Fibroblast of lung (primary cell): ENCODE measurements at regions not wholly inside any gene's neighbourhood (a gene's known extent, or its start where the extent isn't known, plus 50 kb on each side); places are given as distances from the start of the nearest gene placed in this dataset.

Source experiments
- EZH2 ChIP-seq: IDR thresholded peaks from 2 replicates; pipeline ENCODE4 v1.5.1; 2012; ENCODE audit warnings: low read length, control low read depth, mild to moderate bottlenecking; ENCODE audit errors: missing control alignments
- TF ChIP-seq, protein P1 (sequence below), 2 donors: IDR thresholded peaks in 1 of 2; conservative IDR thresholded peaks in 1 of 2; 1 replicate in 1 of 2; 2 replicates in 1 of 2; pipeline ENCODE4 v1.5.1; 2011 to 2012; ENCODE audit warnings: low read length in 2 of 2, control low read depth in 1 of 2, inconsistent platforms in 1 of 2, low read depth in 1 of 2, mild to moderate bottlenecking in 1 of 2

- TF ChIP-seq, protein P1, sequence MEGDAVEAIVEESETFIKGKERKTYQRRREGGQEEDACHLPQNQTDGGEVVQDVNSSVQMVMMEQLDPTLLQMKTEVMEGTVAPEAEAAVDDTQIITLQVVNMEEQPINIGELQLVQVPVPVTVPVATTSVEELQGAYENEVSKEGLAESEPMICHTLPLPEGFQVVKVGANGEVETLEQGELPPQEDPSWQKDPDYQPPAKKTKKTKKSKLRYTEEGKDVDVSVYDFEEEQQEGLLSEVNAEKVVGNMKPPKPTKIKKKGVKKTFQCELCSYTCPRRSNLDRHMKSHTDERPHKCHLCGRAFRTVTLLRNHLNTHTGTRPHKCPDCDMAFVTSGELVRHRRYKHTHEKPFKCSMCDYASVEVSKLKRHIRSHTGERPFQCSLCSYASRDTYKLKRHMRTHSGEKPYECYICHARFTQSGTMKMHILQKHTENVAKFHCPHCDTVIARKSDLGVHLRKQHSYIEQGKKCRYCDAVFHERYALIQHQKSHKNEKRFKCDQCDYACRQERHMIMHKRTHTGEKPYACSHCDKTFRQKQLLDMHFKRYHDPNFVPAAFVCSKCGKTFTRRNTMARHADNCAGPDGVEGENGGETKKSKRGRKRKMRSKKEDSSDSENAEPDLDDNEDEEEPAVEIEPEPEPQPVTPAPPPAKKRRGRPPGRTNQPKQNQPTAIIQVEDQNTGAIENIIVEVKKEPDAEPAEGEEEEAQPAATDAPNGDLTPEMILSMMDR (conservative IDR thresholded peaks at IDR 0.05 in 1 of 2, IDR thresholded peaks at IDR 0.05 in 1 of 2; ENCODE audit: low read depth in 1 of 2, low read length in 2 of 2): no peak
- no peak for TF ChIP-seq EZH2
Observed at GRCh38 chr20:11448554-11448953, 469.1 kb upstream of the BTBD3 start.
